ENCODE measurements at regions not wholly inside any gene's neighbourhood (a gene's known extent, or its start where the extent isn't known, plus 50 kb on each side); places are given as distances from the start of the nearest gene placed in this dataset.

DNA sequence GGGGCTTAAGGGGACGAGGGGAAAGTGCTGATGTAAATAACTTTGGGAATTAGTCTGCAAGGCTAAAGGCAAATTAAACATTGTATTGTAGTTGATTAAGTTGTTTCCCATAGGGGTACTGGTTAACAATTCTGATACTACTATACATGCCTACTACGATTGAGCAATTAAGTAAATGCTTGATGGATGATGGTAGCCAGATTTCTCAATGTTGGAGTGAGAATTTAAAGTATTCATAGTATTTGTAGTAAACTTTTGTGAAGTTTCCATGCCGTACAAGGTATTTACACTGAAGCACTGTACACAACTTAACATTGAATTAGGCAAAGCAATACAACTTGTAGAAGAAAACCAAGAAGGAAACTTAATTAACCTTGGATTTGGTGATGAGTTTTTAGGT lies 852.3 kb downstream of the QKI start:
- CTCF ChIA-PET: no interaction called here
- no peak overlapping the region for H2AFZ ChIP-seq (replicated peaks; ENCODE audit: low read length, poor library complexity)
- POLR2A ChIA-PET (ENCODE audit: unreplicated experiment): no interaction called here
- ATAC-seq (ENCODE audit: low read depth): no peak
- BruUV-seq (replicated peaks): no TSS peak
- no peak overlapping the region for H3K56ac ChIP-seq (ENCODE audit: extremely low read depth, insufficient read depth, low read length)
- no peak overlapping the region for H3K9ac ChIP-seq (ENCODE audit: low read depth, low read length)
- H3K4me1 ChIP-seq (ENCODE audit: control insufficient read depth, insufficient read depth, low read length): no peaks in the 10 kb centered on the region
- H3K27ac ChIP-seq (ENCODE audit: insufficient read depth, low read length): no peak overlapping the region
- in situ Hi-C loops (cut with MboI; ENCODE audit: low sequenced_read_pairs) (no loop called here), intact Hi-C loops (cut with micrococcal nuclease) (no loop called here), dilution Hi-C loops (cut with HindIII; ENCODE audit: low sequenced_read_pairs, unreplicated experiment) (no loop called here)
- peaks cover 4% of the 10 kb centered on the region; the same call in 1 of the 2 replicates for H3K9me3 ChIP-seq (ENCODE audit: control insufficient read depth, insufficient read depth, low read length)
- no peak overlapping the region for H3K18ac ChIP-seq (ENCODE audit: low read depth, low read length)
- H2BK5ac ChIP-seq (ENCODE audit: low read depth, low read length, poor library complexity, severe bottlenecking): no peak overlapping the region
- DNase-seq: no peak
- no peak overlapping the region for H2BK20ac ChIP-seq (ENCODE audit: low read depth, low read length)
- no peak overlapping the region for H2BK120ac ChIP-seq (ENCODE audit: low read depth, low read length)
- no peak overlapping the region for H3K4me2 ChIP-seq (ENCODE audit: low read depth, low read length)
- no CpG with 5 or more reads among the region's 3 CpGs for WGBS, 2 experiments (ENCODE audit: extremely low coverage in 2 of 2, insufficient read length in 1 of 2)
- no peak overlapping the region for H2AK5ac ChIP-seq (ENCODE audit: low read depth, low read length)
- H3K79me1 ChIP-seq (ENCODE audit: low read depth in 1 of 2, low read length in 2 of 2): no peaks in the 10 kb centered on the region
- H3K23ac ChIP-seq (ENCODE audit: low read depth, low read length): no peak overlapping the region
- H2AK9ac ChIP-seq (replicated peaks; ENCODE audit: low read depth, low read length, poor library complexity): no peak overlapping the region
- no peak overlapping the region for H3K4ac ChIP-seq (ENCODE audit: low read depth, low read length)
- no peaks in the 10 kb centered on the region for H3K27me3 ChIP-seq (ENCODE audit: control insufficient read depth, insufficient read depth, low read length)
- no peaks in the 10 kb centered on the region for H3K9me1 ChIP-seq (ENCODE audit: insufficient read depth, low read length)
- no peaks in the 10 kb centered on the region for H4K20me1 ChIP-seq (ENCODE audit: insufficient read depth, low read length)
- no peak overlapping the region for H4K91ac ChIP-seq (ENCODE audit: insufficient read depth, low read depth, low read length)
- H3K4me3 ChIP-seq (ENCODE audit: insufficient read depth, low read depth, low read length): no peak overlapping the region
- H4K5ac ChIP-seq (ENCODE audit: low read depth, low read length): no peak overlapping the region
- no peak overlapping the region for H2BK15ac ChIP-seq (ENCODE audit: low read depth, low read length)
- no peak for TF ChIP-seq CHD1 (IDR thresholded peaks at IDR 0.05; ENCODE audit: low read depth, low read length)
- TF ChIP-seq NFE2L2 (IDR thresholded peaks at IDR 0.05; ENCODE audit: low read depth, low read length): no peak
- TF ChIP-seq POLR2A (IDR thresholded peaks at IDR 0.05; ENCODE audit: low read depth, low read length): no peak
- TF ChIP-seq, protein P1, sequence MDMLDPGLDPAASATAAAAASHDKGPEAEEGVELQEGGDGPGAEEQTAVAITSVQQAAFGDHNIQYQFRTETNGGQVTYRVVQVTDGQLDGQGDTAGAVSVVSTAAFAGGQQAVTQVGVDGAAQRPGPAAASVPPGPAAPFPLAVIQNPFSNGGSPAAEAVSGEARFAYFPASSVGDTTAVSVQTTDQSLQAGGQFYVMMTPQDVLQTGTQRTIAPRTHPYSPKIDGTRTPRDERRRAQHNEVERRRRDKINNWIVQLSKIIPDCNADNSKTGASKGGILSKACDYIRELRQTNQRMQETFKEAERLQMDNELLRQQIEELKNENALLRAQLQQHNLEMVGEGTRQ (IDR thresholded peaks at IDR 0.05; ENCODE audit: low read depth, low read length): no peak
- TF ChIP-seq MAFK (IDR thresholded peaks at IDR 0.05; ENCODE audit: low read depth, low read length): no peak
- no peak for TF ChIP-seq BHLHE40 (IDR thresholded peaks at IDR 0.05; ENCODE audit: low read depth, low read length)
- no peaks in the 10 kb centered on the region for H3K36me3 ChIP-seq (ENCODE audit: control insufficient read depth, insufficient read depth, low read length)
- H4K8ac ChIP-seq (ENCODE audit: low read depth in 2 of 2, low read length in 2 of 2): no peak overlapping the region
- H3K14ac ChIP-seq (replicated peaks; ENCODE audit: low read depth, low read length): no peak overlapping the region

Data from IMR-90 (cell line).